ENCODE measurements at regions not wholly inside any gene's neighbourhood (a gene's known extent, or its start where the extent isn't known, plus 50 kb on each side); places are given as distances from the start of the nearest gene placed in this dataset.
"Not testable (repeated sequence)": the region's sequence is repeated elsewhere in the genome, so short reads cannot be mapped to it uniquely, and the experiment has no call there.

DNA sequence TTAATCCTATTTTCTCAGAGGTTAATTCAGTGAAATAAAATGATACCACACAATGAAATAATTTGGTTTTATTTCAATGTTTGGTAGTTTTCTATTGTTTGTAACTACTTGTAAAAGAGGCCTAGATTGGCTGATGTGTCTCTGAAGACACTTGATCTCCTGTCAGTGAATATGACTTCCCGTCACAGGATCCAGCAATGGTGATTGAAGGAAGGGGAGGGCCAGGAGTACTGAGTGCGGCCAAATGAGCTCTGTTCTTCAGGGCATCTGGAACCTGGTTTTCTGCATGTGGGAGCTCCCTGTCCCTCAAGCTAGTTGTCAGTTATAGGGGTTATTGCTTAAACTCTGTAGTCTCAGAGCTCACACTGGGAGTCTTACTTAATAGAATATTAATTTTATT lies 86.5 kb upstream of the OTUD4 start:
- Mint-ChIP-seq H3K36me3 (ENCODE audit: low read depth) (no peaks in the 10 kb centered on the region), H3K4me3 (no peak overlapping the region), H3K9me3 (no peaks in the 10 kb centered on the region), H3K27ac (no peak overlapping the region), H3K4me1 (ENCODE audit: low read depth) (no peaks in the 10 kb centered on the region), H3K27me3 (no peaks in the 10 kb centered on the region)

- no peak overlapping the region for H3K27ac Mint-ChIP-seq
- H3K4me3 Mint-ChIP-seq, result no peak overlapping the region
- H3K36me3 Mint-ChIP-seq (ENCODE audit: low read depth), result no peaks in the 10 kb centered on the region
- peaks cover 3% of the 10 kb centered on the region for H3K9me3 Mint-ChIP-seq
- H3K4me1 Mint-ChIP-seq (ENCODE audit: low read depth), result no peaks in the 10 kb centered on the region
- H3K27me3 Mint-ChIP-seq, result no peaks in the 10 kb centered on the region
These were observed 79.7 kb upstream of the OTUD4 start for GRCh38 chr4:145260091-145260490.

DNA sequence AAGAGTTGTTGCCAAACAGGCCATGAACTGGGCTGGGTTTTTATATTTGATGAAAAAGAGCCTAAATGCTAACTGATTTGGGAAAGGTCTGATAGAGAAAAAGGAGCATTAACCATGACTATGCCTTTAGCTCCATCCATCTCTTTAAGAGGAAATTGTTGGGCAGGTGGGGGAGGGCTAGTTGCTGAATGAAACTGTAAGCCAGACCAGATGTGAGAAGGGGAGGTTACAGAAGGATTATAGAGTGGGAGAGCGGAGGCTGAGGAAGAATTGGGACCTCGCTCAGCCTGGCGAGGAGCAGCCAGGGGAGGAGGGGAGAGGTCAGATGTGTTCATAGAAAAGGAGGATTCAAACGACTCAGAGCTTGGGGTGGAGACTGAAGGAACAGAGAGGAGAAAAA lies 74.9 kb upstream of the OTUD4 start:
- not testable (repeated sequence) for H3K27ac Mint-ChIP-seq; H3K4me1 Mint-ChIP-seq (ENCODE audit: low read depth); H3K36me3 Mint-ChIP-seq (ENCODE audit: low read depth); H3K27me3 Mint-ChIP-seq; H3K9me3 Mint-ChIP-seq; H3K4me3 Mint-ChIP-seq

DNA sequence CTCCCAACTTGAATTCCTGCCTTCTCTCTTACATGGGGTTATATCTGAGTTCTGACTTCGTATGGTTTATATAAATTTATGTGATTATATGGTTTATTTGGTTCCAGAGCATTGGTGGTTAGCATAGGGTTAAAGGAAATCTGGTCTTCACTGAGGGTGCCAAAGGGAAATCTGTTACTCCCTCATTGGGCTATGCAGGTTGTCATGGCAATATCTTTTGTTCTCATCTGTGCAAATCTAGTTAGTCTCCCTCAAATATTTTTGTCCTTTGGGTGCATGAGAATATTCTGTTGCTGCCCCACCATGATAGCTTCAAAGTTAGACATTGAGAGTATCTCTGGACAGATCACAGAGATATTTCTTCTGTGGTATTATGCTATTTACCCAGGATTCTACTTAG lies 71.8 kb upstream of the OTUD4 start:
- no peak overlapping the region for H3K27ac Mint-ChIP-seq
- no peaks in the 10 kb centered on the region for H3K36me3 Mint-ChIP-seq (ENCODE audit: low read depth)
- peaks cover 9% of the 10 kb centered on the region for H3K27me3 Mint-ChIP-seq
- H3K4me3 Mint-ChIP-seq, result no peak overlapping the region
- H3K4me1 Mint-ChIP-seq (ENCODE audit: low read depth), result no peaks in the 10 kb centered on the region
- no peaks in the 10 kb centered on the region for H3K9me3 Mint-ChIP-seq

DNA sequence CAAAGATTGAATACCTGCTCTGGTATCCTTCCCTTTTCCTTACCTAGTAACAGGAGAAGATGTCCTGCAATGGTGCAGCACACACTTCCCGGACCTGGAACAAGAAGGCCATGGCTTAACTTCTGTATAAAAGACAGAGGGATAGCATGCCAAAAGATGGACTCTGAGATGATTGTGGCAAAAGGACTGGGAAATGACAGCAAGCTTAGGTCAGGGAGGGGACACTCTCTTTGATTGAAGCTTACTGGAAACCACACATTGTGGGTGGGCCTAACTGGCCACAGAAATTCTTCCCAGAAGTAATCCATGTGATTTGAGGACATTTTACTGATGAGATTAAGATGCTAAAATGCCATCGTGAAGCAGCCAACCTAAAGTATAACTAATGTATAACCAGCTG lies 71.0 kb upstream of the OTUD4 start:
- no peaks in the 10 kb centered on the region for H3K4me1 Mint-ChIP-seq (ENCODE audit: low read depth)
- peaks cover 9% of the 10 kb centered on the region for H3K27me3 Mint-ChIP-seq
- no peak overlapping the region for H3K4me3 Mint-ChIP-seq
- H3K27ac Mint-ChIP-seq, result no peak overlapping the region
- H3K36me3 Mint-ChIP-seq (ENCODE audit: low read depth), result no peaks in the 10 kb centered on the region
- no peaks in the 10 kb centered on the region for H3K9me3 Mint-ChIP-seq

GRCh38 chr4:145248971-145249370 lies 68.6 kb upstream of the OTUD4 start:
- Mint-ChIP-seq H3K4me3 (no peak overlapping the region), H3K27me3 (peaks cover 15% of the 10 kb centered on the region), H3K36me3 (ENCODE audit: low read depth) (no peaks in the 10 kb centered on the region), H3K9me3 (no peaks in the 10 kb centered on the region), H3K4me1 (ENCODE audit: low read depth) (no peaks in the 10 kb centered on the region), H3K27ac (no peak overlapping the region)

- Mint-ChIP-seq H3K4me3 (no peak overlapping the region), H3K9me3 (no peaks in the 10 kb centered on the region), H3K36me3 (ENCODE audit: low read depth) (no peaks in the 10 kb centered on the region), H3K27me3 (peaks cover 15% of the 10 kb centered on the region), H3K27ac (no peak overlapping the region), H3K4me1 (ENCODE audit: low read depth) (no peaks in the 10 kb centered on the region)
These were observed 68.1 kb upstream of the OTUD4 start for GRCh38 chr4:145248502-145248901.

DNA sequence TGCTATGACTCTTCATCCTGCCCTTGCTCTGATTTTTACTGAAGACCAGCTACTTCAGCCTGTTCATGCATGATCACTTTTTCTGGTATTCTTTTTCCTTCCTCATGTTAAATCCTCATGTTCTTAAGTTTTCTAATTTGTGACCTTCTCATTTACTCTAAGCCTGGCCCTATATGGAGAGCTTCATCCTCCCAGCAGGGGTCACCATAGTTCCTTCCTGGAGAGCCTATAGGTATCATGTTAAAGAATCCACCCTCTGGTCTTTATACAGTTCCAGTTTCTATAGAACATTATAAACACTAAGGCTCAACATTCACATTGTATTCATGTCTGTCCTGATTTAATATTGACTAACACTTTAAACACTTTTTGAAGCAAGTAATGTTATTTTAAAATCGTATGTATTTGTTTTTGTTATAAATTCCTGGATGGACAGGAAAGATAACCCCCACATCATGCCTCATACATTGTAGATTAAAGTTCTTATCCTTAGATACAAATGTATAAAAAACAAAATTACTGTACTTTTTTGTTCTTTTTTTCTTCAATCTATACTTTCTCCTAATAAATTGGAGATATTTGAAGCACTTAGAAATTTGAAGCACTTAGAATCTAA lies 53.8 kb upstream of the OTUD4 start:
- no peaks in the 10 kb centered on the region for H3K4me1 Mint-ChIP-seq (ENCODE audit: low read depth)
- no peaks in the 10 kb centered on the region for H3K36me3 Mint-ChIP-seq (ENCODE audit: low read depth)
- H3K27ac Mint-ChIP-seq, result no peak overlapping the region
- no peak overlapping the region for H3K4me3 Mint-ChIP-seq
- no peaks in the 10 kb centered on the region for H3K9me3 Mint-ChIP-seq
- no peaks in the 10 kb centered on the region for H3K27me3 Mint-ChIP-seq

- Mint-ChIP-seq H3K27me3 (no peaks in the 10 kb centered on the region), H3K9me3 (no peaks in the 10 kb centered on the region), H3K27ac (no peak overlapping the region), H3K4me3 (no peak overlapping the region), H3K36me3 (ENCODE audit: low read depth) (no peaks in the 10 kb centered on the region), H3K4me1 (ENCODE audit: low read depth) (no peaks in the 10 kb centered on the region)
These were observed 51.7 kb upstream of the OTUD4 start for GRCh38 chr4:145231906-145232700.

GRCh38 chr4:145230726-145231125 lies 50.3 kb upstream of the OTUD4 start:
- H3K27me3 Mint-ChIP-seq, result no peaks in the 10 kb centered on the region
- no peak overlapping the region for H3K4me3 Mint-ChIP-seq
- H3K36me3 Mint-ChIP-seq (ENCODE audit: low read depth), result no peaks in the 10 kb centered on the region
- no peak overlapping the region for H3K27ac Mint-ChIP-seq
- H3K9me3 Mint-ChIP-seq, result no peaks in the 10 kb centered on the region
- no peaks in the 10 kb centered on the region for H3K4me1 Mint-ChIP-seq (ENCODE audit: low read depth)
